ENCODE measurements at regions not wholly inside any gene's neighbourhood (a gene's known extent, or its start where the extent isn't known, plus 50 kb on each side); places are given as distances from the start of the nearest gene placed in this dataset.

DNA sequence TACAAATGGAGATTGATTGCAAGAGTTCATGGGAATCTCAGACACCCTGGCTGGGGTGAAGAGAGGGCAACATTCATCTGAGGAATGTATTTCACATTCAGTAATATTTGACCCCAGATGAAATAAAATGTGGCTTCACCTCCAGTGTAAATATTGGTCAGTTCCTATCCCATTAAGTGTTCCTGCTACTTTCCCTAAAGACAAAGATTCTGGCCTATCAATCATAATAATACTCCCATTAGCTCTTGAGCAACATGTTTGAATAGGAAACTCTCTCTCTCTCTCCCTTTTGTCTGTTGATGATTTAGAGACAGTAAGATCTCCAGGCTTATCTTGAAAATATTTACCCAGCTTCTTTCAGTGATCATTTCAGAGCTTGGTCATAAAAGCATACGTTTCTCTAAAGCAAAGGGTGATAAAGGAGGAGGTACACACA lies 70.1 kb downstream of the KCNJ2 start:
- no peak overlapping the region for H3K27ac ChIP-seq (ENCODE audit: low read depth, low read length)
- H3K79me2 ChIP-seq (ENCODE audit: control insufficient read depth in 1 of 2, insufficient read depth in 2 of 2, low read length in 2 of 2), result no peaks in the 10 kb centered on the region
- no peak overlapping the region for H2BK120ac ChIP-seq (replicated peaks; ENCODE audit: low read depth, low read length)
- 55% methylated on average over 1 of the region's 1 CpG; no CpG with 5 or more reads in 1 of the 2 experiments for WGBS, 2 experiments (ENCODE audit: extremely low coverage in 1 of 2, insufficient coverage in 1 of 2, insufficient read length in 1 of 2, insufficient replicate concordance in 2 of 2, low coverage in 1 of 2, low lambda C conversion rate in 2 of 2, missing lambda C conversion rate in 1 of 2)
- no peak overlapping the region for H2BK15ac ChIP-seq (ENCODE audit: low read length)
- no peak overlapping the region for H2AFZ ChIP-seq (ENCODE audit: low read length)
- H3K23me2 ChIP-seq (ENCODE audit: low read depth, low read length), result no peaks in the 10 kb centered on the region
- no peak overlapping the region for H3K4me2 ChIP-seq (ENCODE audit: insufficient read depth in 1 of 2, low read depth in 2 of 2, low read length in 2 of 2)
- H3K36me3 ChIP-seq (ENCODE audit: control insufficient read depth in 2 of 4, insufficient read depth in 4 of 4, low read length in 3 of 4), result no peaks in the 10 kb centered on the region
- no peak overlapping the region for H3K23ac ChIP-seq (ENCODE audit: insufficient read length)
- H2BK20ac ChIP-seq (ENCODE audit: low read length), result no peak overlapping the region
- H3K56ac ChIP-seq (replicated peaks; ENCODE audit: insufficient read length, low read depth, low read length), result no peak overlapping the region
- H2BK5ac ChIP-seq (ENCODE audit: low read depth, low read length), result no peak overlapping the region
- no peaks in the 10 kb centered on the region for H3K4me1 ChIP-seq (replicated peaks in 1 of 4; ENCODE audit: control insufficient read depth in 3 of 4, insufficient read depth in 4 of 4, low read length in 3 of 4)
- H3K18ac ChIP-seq (ENCODE audit: extremely low read depth, low read length), result no peak overlapping the region
- no peaks in the 10 kb centered on the region for H3K27me3 ChIP-seq (replicated peaks in 1 of 4; ENCODE audit: control insufficient read depth in 3 of 4, extremely low read depth in 1 of 4, insufficient read depth in 3 of 4, low read length in 3 of 4)
- no peak overlapping the region for H2BK12ac ChIP-seq (ENCODE audit: low read depth, low read length)
- no peaks in the 10 kb centered on the region for H3K79me1 ChIP-seq (ENCODE audit: low read depth, low read length)
- no peak overlapping the region for H2AK5ac ChIP-seq (ENCODE audit: low read depth, low read length)
- no peak overlapping the region for H4K91ac ChIP-seq (replicated peaks; ENCODE audit: insufficient read length, low read length)
- H3K14ac ChIP-seq (ENCODE audit: insufficient read length), result no peak overlapping the region
- no peak overlapping the region for H4K8ac ChIP-seq (ENCODE audit: extremely low read depth, insufficient read depth, low read length)
- H4K5ac ChIP-seq (ENCODE audit: insufficient read length, low read depth, low read length), result no peak overlapping the region
- DNase-seq (ENCODE audit: low read depth in 1 of 2, low spot score in 2 of 2) (no peak), FAIRE-seq (no peak)
- H3K9me3 ChIP-seq (ENCODE audit: insufficient read depth in 2 of 2, low read depth in 1 of 2, low read length in 1 of 2), result no peaks in the 10 kb centered on the region
- TF ChIP-seq RBBP5 (IDR thresholded peaks at IDR 0.05; ENCODE audit: borderline replicate concordance, low read depth, low read length) (no peak), MAFK (IDR thresholded peaks at IDR 0.05; ENCODE audit: low read depth, low read length) (no peak), KDM4A (IDR thresholded peaks at IDR 0.05; ENCODE audit: low read depth, low read length, severe bottlenecking) (no peak), TCF12 (IDR thresholded peaks at IDR 0.05; ENCODE audit: low read depth, low read length) (no peak), TBP (IDR thresholded peaks at IDR 0.05; ENCODE audit: low read depth, low read length) (no peak), EP300 (IDR thresholded peaks at IDR 0.05; ENCODE audit: borderline replicate concordance in 1 of 2, low read depth in 2 of 2, low read length in 2 of 2) (no peak), SP4 (IDR thresholded peaks at IDR 0.05; ENCODE audit: low read length) (no peak), BRCA1 (IDR thresholded peaks at IDR 0.05; ENCODE audit: low read depth, low read length) (no peak), EGR1 (IDR thresholded peaks at IDR 0.05; ENCODE audit: borderline replicate concordance, low read depth, low read length) (no peak), SAP30 (IDR thresholded peaks at IDR 0.05; ENCODE audit: insufficient read depth, insufficient replicate concordance, low read length) (no peak), RNF2 (IDR thresholded peaks at IDR 0.05; ENCODE audit: borderline replicate concordance, low read depth, low read length, missing control alignments, poor library complexity, severe bottlenecking) (no peak), RFX5 (IDR thresholded peaks at IDR 0.05; ENCODE audit: borderline replicate concordance, low read depth, low read length) (no peak), CTBP2 (IDR thresholded peaks at IDR 0.05; ENCODE audit: borderline replicate concordance, insufficient read depth, insufficient read length, low read length) (no peak)
- H4K20me1 ChIP-seq (replicated peaks in 1 of 2; ENCODE audit: control insufficient read depth in 1 of 2, insufficient read depth in 2 of 2, low read length in 2 of 2), result no peaks in the 10 kb centered on the region
- ChIA-PET POLR2A (ENCODE audit: partially characterized antibody) (no interaction called here), CTCF (ENCODE audit: partially characterized antibody) (interaction anchor here (0.5 to 1.3 kb wide), 3 partner anchors 11 to 51 kb away, joined by 3 read pairs; no protein-coding TSS in a partner anchor)
- no peak overlapping the region for H3K4me3 ChIP-seq (ENCODE audit: extremely low read depth in 1 of 4, insufficient read depth in 2 of 4, low read depth in 3 of 4, low read length in 4 of 4)
- no peak overlapping the region for H3K4ac ChIP-seq (replicated peaks; ENCODE audit: insufficient read length, low read depth, low read length)
- H3K9ac ChIP-seq (replicated peaks in 1 of 4; ENCODE audit: extremely low read depth in 1 of 4, low read depth in 3 of 4, low read length in 3 of 4), result no peak overlapping the region
